ENCODE measurements at regions not wholly inside any gene's neighbourhood (a gene's known extent, or its start where the extent isn't known, plus 50 kb on each side); places are given as distances from the start of the nearest gene placed in this dataset.

GRCh38 chr13:53560556-53560955, 531.9 kb downstream of the OLFM4 start:
- no peak overlapping the region for H3K4me3 ChIP-seq (ENCODE audit: low read length)
- DNase-seq (ENCODE audit: low read depth, low spot score) = no peak

GRCh38 chr13:53562419-53562818, 533.8 kb downstream of the OLFM4 start:
- no peak for DNase-seq (ENCODE audit: low read depth, low spot score)
- no peak overlapping the region for H3K4me3 ChIP-seq (ENCODE audit: low read length)

- no peak for DNase-seq (ENCODE audit: low read depth, low spot score)
- no peak overlapping the region for H3K4me3 ChIP-seq (ENCODE audit: low read length)
Observed at GRCh38 chr13:53568491-53568890, 539.9 kb downstream of the OLFM4 start.

- H3K4me3 ChIP-seq (ENCODE audit: low read length) = no peak overlapping the region
- no peak for DNase-seq (ENCODE audit: low read depth, low spot score)
Observed at GRCh38 chr13:53569453-53569852, 540.8 kb downstream of the OLFM4 start.

GRCh38 chr13:53601113-53601512, 572.5 kb downstream of the OLFM4 start:
- no peak for DNase-seq (ENCODE audit: low read depth, low spot score)
- H3K4me3 ChIP-seq (ENCODE audit: low read length) = no peak overlapping the region

- no peak overlapping the region for H3K4me3 ChIP-seq (ENCODE audit: low read length)
Observed at GRCh38 chr13:53605326-53605725, 576.7 kb downstream of the OLFM4 start.

GRCh38 chr13:53612200-53612599, 583.6 kb downstream of the OLFM4 start:
- no peak for DNase-seq (ENCODE audit: low read depth, low spot score)

More at GRCh38 chr13:53605326-53605725, 576.7 kb downstream of the OLFM4 start:
- no peak for DNase-seq (ENCODE audit: low read depth, low spot score)

GRCh38 chr13:53622456-53622855, 593.8 kb downstream of the OLFM4 start:
- DNase-seq (ENCODE audit: low read depth, low spot score) = no peak

More at GRCh38 chr13:53612200-53612599, 583.6 kb downstream of the OLFM4 start:
- H3K4me3 ChIP-seq (ENCODE audit: low read length) = no peak overlapping the region

GRCh38 chr13:53623146-53623545, 594.5 kb downstream of the OLFM4 start:
- no peak for DNase-seq (ENCODE audit: low read depth, low spot score)

More at GRCh38 chr13:53622456-53622855, 593.8 kb downstream of the OLFM4 start:
- H3K4me3 ChIP-seq (ENCODE audit: low read length) = no peak overlapping the region

GRCh38 chr13:53631511-53631910, 602.9 kb downstream of the OLFM4 start:
- DNase-seq (ENCODE audit: low read depth, low spot score) = no peak

More at GRCh38 chr13:53623146-53623545, 594.5 kb downstream of the OLFM4 start:
- H3K4me3 ChIP-seq (ENCODE audit: low read length) = no peak overlapping the region

GRCh38 chr13:53638040-53638439, 609.4 kb downstream of the OLFM4 start:
- H3K4me3 ChIP-seq (ENCODE audit: low read length) = no peak overlapping the region
- DNase-seq (ENCODE audit: low read depth, low spot score) = no peak

More at GRCh38 chr13:53631511-53631910, 602.9 kb downstream of the OLFM4 start:
- no peak overlapping the region for H3K4me3 ChIP-seq (ENCODE audit: low read length)

GRCh38 chr13:53642306-53642705, 613.7 kb downstream of the OLFM4 start:
- no peak overlapping the region for H3K4me3 ChIP-seq (ENCODE audit: low read length)
- DNase-seq (ENCODE audit: low read depth, low spot score) = no peak

GRCh38 chr13:53648673-53649072, 620.1 kb downstream of the OLFM4 start:
- H3K4me3 ChIP-seq (ENCODE audit: low read length) = no peak overlapping the region
- no peak for DNase-seq (ENCODE audit: low read depth, low spot score)

GRCh38 chr13:53672005-53672404, 643.4 kb downstream of the OLFM4 start:
- DNase-seq (ENCODE audit: low read depth, low spot score) = no peak
- H3K4me3 ChIP-seq (ENCODE audit: low read length) = no peak overlapping the region

- no peak overlapping the region for H3K4me3 ChIP-seq (ENCODE audit: low read length)
- no peak for DNase-seq (ENCODE audit: low read depth, low spot score)
Observed at GRCh38 chr13:53683146-53683545, 654.5 kb downstream of the OLFM4 start.

- no peak for DNase-seq (ENCODE audit: low read depth, low spot score)
- H3K4me3 ChIP-seq (ENCODE audit: low read length) = no peak overlapping the region
Observed at GRCh38 chr13:53683608-53684007, 655.0 kb downstream of the OLFM4 start.

GRCh38 chr13:53691417-53691816, 662.8 kb downstream of the OLFM4 start:
- DNase-seq (ENCODE audit: low read depth, low spot score) = no peak
- H3K4me3 ChIP-seq (ENCODE audit: low read length) = no peak overlapping the region

GRCh38 chr13:53694814-53695532, 666.4 kb downstream of the OLFM4 start:
- H3K4me3 ChIP-seq (ENCODE audit: low read length) = no peak overlapping the region
- no peak for DNase-seq (ENCODE audit: low read depth, low spot score)

GRCh38 chr13:53703371-53704080, 674.9 kb downstream of the OLFM4 start:
- DNase-seq (ENCODE audit: low read depth, low spot score) = no peak
- H3K4me3 ChIP-seq (ENCODE audit: low read length) = no peak overlapping the region

GRCh38 chr13:53719281-53719680, 690.7 kb downstream of the OLFM4 start:
- no peak for DNase-seq (ENCODE audit: low read depth, low spot score)
- H3K4me3 ChIP-seq (ENCODE audit: low read length) = no peak overlapping the region

All from Jurkat, Clone E6-1 (cell line).